Osteoblast (primary cell): ENCODE measurements at regions not wholly inside any gene's neighbourhood (a gene's known extent, or its start where the extent isn't known, plus 50 kb on each side); places are given as distances from the start of the nearest gene placed in this dataset.

Source experiments
- DNase-seq: peaks from one replicate; pipeline ENCODE4 v3.0.0; 2011; ENCODE audit warnings: low spot score, mixed read lengths; ENCODE audit not compliant: insufficient read length; ENCODE audit errors: missing footprints
- H2AFZ ChIP-seq: 2 replicates; pipeline ENCODE4 v1.6.0; 2011; ENCODE audit warnings: mild to moderate bottlenecking, low read length
- H3K27ac ChIP-seq: 2 replicates; pipeline ENCODE4 v1.5.1; 2011; ENCODE audit warnings: mild to moderate bottlenecking, low read depth, low read length, moderate library complexity
- H3K27me3 ChIP-seq: 2 replicates; pipeline ENCODE4 v1.6.0; 2012; ENCODE audit warnings: mild to moderate bottlenecking, control low read depth, inconsistent platforms, low read length, moderate library complexity; ENCODE audit not compliant: insufficient read depth
- H3K36me3 ChIP-seq: 2 replicates; pipeline ENCODE4 v1.5.1; 2011; ENCODE audit warnings: mild to moderate bottlenecking, low read length, control low read depth, moderate library complexity; ENCODE audit not compliant: insufficient read depth
- H3K4me1 ChIP-seq: 2 replicates; pipeline ENCODE4 v1.5.1; 2011; ENCODE audit warnings: mild to moderate bottlenecking, low read length, control low read depth, moderate library complexity; ENCODE audit not compliant: insufficient read depth
- H3K4me2 ChIP-seq: 2 replicates; pipeline ENCODE4 v1.6.0; 2011; ENCODE audit warnings: mild to moderate bottlenecking, low read length; ENCODE audit not compliant: insufficient read depth
- H3K4me3 ChIP-seq: fragments of 200-600 bp; sonication (generic); 3 replicates; pipeline ENCODE4 v1.5.1; 2012; ENCODE audit warnings: mild to moderate bottlenecking, low read length, inconsistent platforms; ENCODE audit not compliant: insufficient read depth
- H3K79me2 ChIP-seq: 2 replicates; pipeline ENCODE4 v1.6.0; 2012; ENCODE audit warnings: mild to moderate bottlenecking, low read length, control low read depth, inconsistent platforms; ENCODE audit not compliant: insufficient read depth
- H3K9me3 ChIP-seq: 2 replicates; pipeline ENCODE4 v1.5.1; 2011; ENCODE audit warnings: low read depth, low read length, control low read depth
- H4K20me1 ChIP-seq: 2 replicates; pipeline ENCODE4 v1.6.0; 2012; ENCODE audit warnings: mild to moderate bottlenecking, low read length, control low read depth; ENCODE audit not compliant: insufficient read depth
- CTCF ChIP-seq: IDR thresholded peaks from 2 replicates; pipeline ENCODE4 v1.5.1; 2011; ENCODE audit warnings: mild to moderate bottlenecking, low read depth, low read length, moderate library complexity; ENCODE audit errors: extremely low read depth

GRCh38 chr9:115220319-115221005 lies 102.5 kb upstream of the TNC start:
- DNase-seq = no peak

GRCh38 chr9:115223471-115223870 lies 105.5 kb upstream of the TNC start:
- DNase-seq = no peak
- no peaks in the 10 kb centered on the region for H3K9me3 ChIP-seq
- H4K20me1 ChIP-seq = no peaks in the 10 kb centered on the region
- no peak overlapping the region for H3K4me2 ChIP-seq
- no peaks in the 10 kb centered on the region for H3K27me3 ChIP-seq
- no peak overlapping the region for H3K4me3 ChIP-seq
- no peak overlapping the region for H3K27ac ChIP-seq
- peak overlapping the region; percentile 38 for H2AFZ ChIP-seq
- no peaks in the 10 kb centered on the region for H3K36me3 ChIP-seq
- H3K79me2 ChIP-seq = no peaks in the 10 kb centered on the region
- H3K4me1 ChIP-seq = no peaks in the 10 kb centered on the region
- no peak for TF ChIP-seq CTCF

More at GRCh38 chr9:115220319-115221005, 102.5 kb upstream of the TNC start:
- no peaks in the 10 kb centered on the region for H3K27me3 ChIP-seq
- H3K4me2 ChIP-seq = no peak overlapping the region
- no peak overlapping the region for H3K4me3 ChIP-seq
- no peaks in the 10 kb centered on the region for H4K20me1 ChIP-seq
- no peak for TF ChIP-seq CTCF
- H3K27ac ChIP-seq = no peak overlapping the region
- peak overlapping the region; percentile 69 for H2AFZ ChIP-seq
- no peaks in the 10 kb centered on the region for H3K79me2 ChIP-seq
- no peaks in the 10 kb centered on the region for H3K4me1 ChIP-seq
- no peaks in the 10 kb centered on the region for H3K9me3 ChIP-seq
- H3K36me3 ChIP-seq = no peaks in the 10 kb centered on the region

DNA sequence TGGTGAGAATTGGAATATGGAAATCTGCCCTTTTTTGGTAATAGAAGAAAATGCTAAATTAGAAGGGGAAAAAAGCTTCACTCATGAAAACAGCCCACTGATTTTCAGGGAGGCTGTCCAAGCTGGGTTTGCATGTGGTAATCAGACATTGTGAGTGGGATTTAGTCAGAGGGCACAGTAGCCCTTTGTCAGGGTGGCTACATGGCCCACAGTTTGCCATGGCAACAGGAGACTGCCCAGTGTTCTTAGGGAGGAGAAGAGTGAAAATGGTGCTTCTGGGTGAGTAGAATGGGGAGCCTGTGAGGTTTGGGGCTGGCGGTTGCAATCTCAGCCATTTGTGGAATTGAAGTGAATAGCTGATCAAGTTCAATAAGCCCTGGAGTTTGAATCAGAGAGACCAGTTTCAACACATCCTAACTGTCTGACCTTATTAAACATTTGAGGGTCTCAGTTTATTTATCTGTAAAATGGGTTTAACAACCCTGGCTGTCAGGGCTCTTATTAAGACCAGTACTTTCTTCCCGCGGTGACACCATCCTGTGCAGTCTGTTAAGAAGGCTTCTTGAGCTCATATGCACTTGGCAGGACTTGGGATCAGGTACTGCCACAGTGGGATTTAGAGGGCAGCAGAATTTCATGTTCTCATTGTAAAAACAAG lies 107.6 kb upstream of the TNC start:
- Histone ChIP-seq H3K36me3 (no peaks in the 10 kb centered on the region), H3K79me2 (no peaks in the 10 kb centered on the region), H3K27me3 (no peaks in the 10 kb centered on the region), H3K4me2 (no peak overlapping the region), H3K27ac (no peak overlapping the region), H3K4me3 (no peak overlapping the region), H3K9me3 (no peaks in the 10 kb centered on the region), H3K4me1 (no peaks in the 10 kb centered on the region), H4K20me1 (no peaks in the 10 kb centered on the region), H2AFZ (no peak overlapping the region)
- TF ChIP-seq CTCF = no peak
- DNase-seq = no peak

GRCh38 chr9:115226152-115226551 lies 108.2 kb upstream of the TNC start:
- Histone ChIP-seq H3K9me3 (no peaks in the 10 kb centered on the region), H3K79me2 (no peaks in the 10 kb centered on the region), H2AFZ (no peak overlapping the region), H3K27ac (no peak overlapping the region), H4K20me1 (no peaks in the 10 kb centered on the region), H3K27me3 (no peaks in the 10 kb centered on the region), H3K36me3 (no peaks in the 10 kb centered on the region), H3K4me2 (no peak overlapping the region), H3K4me3 (no peak overlapping the region), H3K4me1 (no peaks in the 10 kb centered on the region)
- TF ChIP-seq CTCF = no peak
- no peak for DNase-seq
